ENCODE measurements at regions not wholly inside any gene's neighbourhood (a gene's known extent, or its start where the extent isn't known, plus 50 kb on each side); places are given as distances from the start of the nearest gene placed in this dataset.

DNA sequence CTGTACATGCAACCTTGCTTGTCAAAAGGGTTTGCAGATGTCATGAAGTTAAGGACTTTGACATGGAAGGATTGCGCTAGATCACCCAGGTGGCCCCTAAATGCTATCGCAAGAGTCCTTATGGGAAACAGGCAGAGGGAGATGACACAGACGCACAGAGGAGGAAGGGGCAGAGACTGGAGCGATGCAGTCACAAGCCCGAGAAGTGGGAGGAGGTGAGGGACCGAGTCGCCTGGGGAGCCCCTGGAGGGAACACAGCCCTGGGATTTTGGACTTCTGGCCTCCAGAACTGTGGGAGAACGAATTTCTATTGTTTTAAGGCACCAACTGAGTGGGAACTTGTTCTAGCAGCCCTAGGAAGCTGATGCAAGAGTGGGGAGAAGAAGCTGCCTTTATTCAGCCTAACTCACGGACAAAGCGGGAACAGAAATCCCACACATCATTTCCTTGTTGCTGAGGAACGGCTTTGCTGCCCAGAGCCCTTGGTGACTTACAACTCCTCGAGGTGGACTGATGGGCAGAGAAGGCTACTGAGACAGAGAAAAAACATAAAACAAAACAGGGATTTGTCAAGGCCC lies 434.0 kb downstream of the PREX1 start:
- no peak for FAIRE-seq
- TF ChIP-seq, protein P1, sequence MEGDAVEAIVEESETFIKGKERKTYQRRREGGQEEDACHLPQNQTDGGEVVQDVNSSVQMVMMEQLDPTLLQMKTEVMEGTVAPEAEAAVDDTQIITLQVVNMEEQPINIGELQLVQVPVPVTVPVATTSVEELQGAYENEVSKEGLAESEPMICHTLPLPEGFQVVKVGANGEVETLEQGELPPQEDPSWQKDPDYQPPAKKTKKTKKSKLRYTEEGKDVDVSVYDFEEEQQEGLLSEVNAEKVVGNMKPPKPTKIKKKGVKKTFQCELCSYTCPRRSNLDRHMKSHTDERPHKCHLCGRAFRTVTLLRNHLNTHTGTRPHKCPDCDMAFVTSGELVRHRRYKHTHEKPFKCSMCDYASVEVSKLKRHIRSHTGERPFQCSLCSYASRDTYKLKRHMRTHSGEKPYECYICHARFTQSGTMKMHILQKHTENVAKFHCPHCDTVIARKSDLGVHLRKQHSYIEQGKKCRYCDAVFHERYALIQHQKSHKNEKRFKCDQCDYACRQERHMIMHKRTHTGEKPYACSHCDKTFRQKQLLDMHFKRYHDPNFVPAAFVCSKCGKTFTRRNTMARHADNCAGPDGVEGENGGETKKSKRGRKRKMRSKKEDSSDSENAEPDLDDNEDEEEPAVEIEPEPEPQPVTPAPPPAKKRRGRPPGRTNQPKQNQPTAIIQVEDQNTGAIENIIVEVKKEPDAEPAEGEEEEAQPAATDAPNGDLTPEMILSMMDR (IDR thresholded peaks at IDR 0.05; ENCODE audit: insufficient read depth, missing control alignments), result no peak
- DNase-seq (ENCODE audit: insufficient read length, low spot score), result no peak

DNA sequence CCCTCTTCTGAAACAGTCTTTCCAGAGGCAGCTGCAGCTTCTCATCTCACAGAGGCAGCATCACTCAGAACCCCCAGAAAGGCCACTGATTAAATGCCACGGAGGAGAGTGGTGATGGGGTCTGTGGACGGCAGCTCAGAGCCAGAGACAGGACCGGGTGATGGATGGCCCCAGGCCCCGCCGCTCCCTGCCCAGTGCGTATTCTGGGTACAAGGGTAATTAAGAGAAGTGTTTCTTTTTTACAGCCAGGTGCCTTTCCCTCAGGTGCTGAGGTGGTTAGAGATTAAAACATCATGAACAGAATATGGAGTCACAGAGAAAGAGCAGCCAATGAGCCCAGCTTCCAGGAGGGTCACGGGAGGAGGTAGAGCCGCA lies 434.5 kb downstream of the PREX1 start:
- TF ChIP-seq, protein P1 (IDR thresholded peaks at IDR 0.05; ENCODE audit: insufficient read depth, missing control alignments), result no peak
- FAIRE-seq, result no peak
- DNase-seq (ENCODE audit: insufficient read length, low spot score), result no peak

DNA sequence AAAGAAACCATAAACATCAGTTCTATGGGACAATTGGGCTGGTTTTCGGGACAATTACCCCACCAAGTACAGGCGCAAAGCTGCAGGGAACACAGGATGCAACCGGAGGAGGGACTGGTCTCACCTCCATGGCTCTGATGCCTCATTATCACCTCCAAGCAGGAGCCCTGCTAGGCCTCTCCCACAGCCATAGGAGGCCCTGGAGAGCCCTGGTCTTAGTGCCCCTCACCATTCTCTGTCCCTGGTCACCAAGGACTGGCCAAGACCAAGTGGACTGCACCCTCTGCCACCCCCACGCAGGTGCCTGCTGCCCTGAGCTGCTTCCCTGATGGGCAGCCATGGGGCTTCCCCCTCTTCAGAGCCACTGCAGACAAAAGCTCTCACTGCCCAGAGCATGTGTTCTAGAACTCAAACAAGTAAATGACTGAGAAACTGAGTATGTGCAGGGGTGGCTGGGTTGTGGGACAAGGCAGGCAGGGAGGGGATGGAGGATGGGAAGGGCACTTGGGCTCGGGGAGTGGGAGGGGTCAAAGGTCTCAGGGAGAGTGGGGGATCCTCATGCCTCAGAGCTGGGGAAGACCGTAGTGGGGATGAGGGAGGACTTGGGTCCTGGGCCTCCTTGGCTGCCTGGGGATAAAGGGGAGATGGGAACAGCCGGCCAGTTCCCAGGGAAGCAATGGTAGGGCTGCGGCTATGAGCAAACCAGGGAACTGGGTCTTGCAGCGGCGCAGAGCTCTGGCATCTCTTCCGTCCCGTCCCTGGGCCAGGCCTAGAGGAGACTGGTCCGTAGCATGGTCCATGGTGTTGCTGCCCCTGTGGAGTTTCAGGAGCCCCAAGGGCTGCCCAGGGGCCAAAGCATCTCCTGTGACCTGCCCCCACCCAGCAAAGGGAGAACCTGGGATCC lies 435.1 kb downstream of the PREX1 start:
- TF ChIP-seq, protein P1 (IDR thresholded peaks at IDR 0.05; ENCODE audit: insufficient read depth, missing control alignments), result no peak
- DNase-seq (ENCODE audit: insufficient read length, low spot score) (no peak), FAIRE-seq (no peak)

DNA sequence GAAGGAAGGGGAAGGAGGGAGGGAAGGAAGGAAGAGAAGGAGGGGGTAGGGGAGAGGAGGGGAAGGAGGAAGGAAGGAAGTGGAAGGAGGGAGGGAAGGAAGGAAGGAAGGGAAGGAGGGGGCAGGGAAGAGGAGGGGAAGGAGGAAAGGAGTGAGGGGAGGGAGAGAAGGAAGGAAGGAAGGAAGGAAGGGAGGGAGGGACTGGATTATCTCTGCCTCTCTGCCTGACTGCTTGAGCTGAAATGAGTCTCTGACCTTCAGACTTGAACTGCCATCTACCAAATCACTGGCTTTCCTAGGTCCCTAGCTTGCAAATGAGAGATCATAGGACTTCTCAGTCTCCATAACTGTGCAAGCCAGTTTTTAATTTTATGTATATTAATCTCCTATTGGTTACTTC lies 436.8 kb downstream of the PREX1 start:
- DNase-seq (ENCODE audit: insufficient read length, low spot score) (no peak), FAIRE-seq (no peak)
- TF ChIP-seq, protein P1 (IDR thresholded peaks at IDR 0.05; ENCODE audit: insufficient read depth, missing control alignments), result no peak

DNA sequence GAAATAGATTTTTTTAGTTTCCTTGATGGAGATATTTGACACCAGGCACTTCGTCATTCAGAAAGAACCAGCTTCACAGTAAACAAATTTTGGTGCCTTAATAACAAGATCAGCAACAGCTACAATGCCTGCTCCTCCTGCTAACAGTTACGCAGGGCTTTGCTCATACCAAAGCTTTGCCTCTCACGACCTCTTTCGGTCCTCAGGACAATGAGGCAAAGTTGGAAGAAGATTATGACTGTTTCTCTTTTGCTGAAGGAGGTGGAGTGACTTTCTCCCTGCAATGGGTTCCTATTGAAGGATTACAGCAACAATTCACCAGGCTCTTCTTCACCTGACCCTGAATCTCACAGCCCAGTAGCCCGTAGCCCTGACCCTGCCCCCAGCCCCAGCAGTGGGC lies 440.1 kb downstream of the PREX1 start:
- DNase-seq (ENCODE audit: insufficient read length, low spot score) (no peak), FAIRE-seq (no peak)
- TF ChIP-seq, protein P1 (IDR thresholded peaks at IDR 0.05; ENCODE audit: insufficient read depth, missing control alignments), result no peak

DNA sequence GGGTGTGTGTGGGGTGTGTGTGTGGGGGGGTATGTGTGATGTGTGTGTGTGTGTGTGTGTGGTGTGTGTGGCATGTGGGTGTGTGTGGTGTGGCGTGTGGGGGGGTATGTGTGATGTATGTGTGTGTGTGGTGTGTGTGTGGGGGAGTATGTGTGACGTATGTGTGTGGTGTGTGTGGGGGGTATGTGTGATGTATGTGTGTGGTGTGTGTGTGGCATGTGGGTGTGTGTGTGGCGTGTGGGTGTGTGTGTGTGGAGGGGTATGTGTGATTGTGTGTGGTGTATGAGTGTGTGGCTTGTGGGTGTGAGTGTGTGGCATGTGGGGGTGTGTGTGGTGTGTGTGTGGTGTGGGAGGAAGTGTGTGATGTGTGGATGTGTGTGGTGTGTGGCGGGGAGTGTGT lies 442.3 kb downstream of the PREX1 start:
- FAIRE-seq (no peak), DNase-seq (ENCODE audit: insufficient read length, low spot score) (no peak)

More for the DNA sequence above, 442.3 kb downstream of the PREX1 start:
- TF ChIP-seq, protein P1 (IDR thresholded peaks at IDR 0.05; ENCODE audit: insufficient read depth, missing control alignments), result no peak
